ENCODE measurements at regions not wholly inside any gene's neighbourhood (a gene's known extent, or its start where the extent isn't known, plus 50 kb on each side); places are given as distances from the start of the nearest gene placed in this dataset.
A peak's percentile ranks its signal among the peaks of the same experiment; 100 is the strongest.
"Not testable (repeated sequence)": the region's sequence is repeated elsewhere in the genome, so short reads cannot be mapped to it uniquely, and the experiment has no call there.

GRCh38 chr6:43932259-43933147 is 162.5 kb downstream of the VEGFA start:
- H3K9me3 Mint-ChIP-seq = no peaks in the 10 kb centered on the region
- H3K36me3 Mint-ChIP-seq = no peaks in the 10 kb centered on the region
- H3K4me1 Mint-ChIP-seq = peaks cover 4% of the 10 kb centered on the region
- H3K27me3 Mint-ChIP-seq = no peaks in the 10 kb centered on the region
- H3K4me3 Mint-ChIP-seq = no peak overlapping the region
- no peak overlapping the region for H3K27ac Mint-ChIP-seq

- H3K27me3 Mint-ChIP-seq = no peaks in the 10 kb centered on the region
- no peak overlapping the region for H3K27ac Mint-ChIP-seq
- H3K4me3 Mint-ChIP-seq = no peak overlapping the region
- H3K4me1 Mint-ChIP-seq = peaks cover 17% of the 10 kb centered on the region
- H3K36me3 Mint-ChIP-seq = no peaks in the 10 kb centered on the region
- H3K9me3 Mint-ChIP-seq = no peaks in the 10 kb centered on the region
These were observed 161.2 kb downstream of the VEGFA start for GRCh38 chr6:43931201-43931600.

GRCh38 chr6:43930440-43931154 is 160.6 kb downstream of the VEGFA start:
- H3K9me3 Mint-ChIP-seq = no peaks in the 10 kb centered on the region
- peaks cover 17% of the 10 kb centered on the region for H3K4me1 Mint-ChIP-seq
- H3K4me3 Mint-ChIP-seq = no peak overlapping the region
- no peaks in the 10 kb centered on the region for H3K27me3 Mint-ChIP-seq
- H3K27ac Mint-ChIP-seq = no peak overlapping the region
- H3K36me3 Mint-ChIP-seq = no peaks in the 10 kb centered on the region

- no peak overlapping the region for H3K4me3 Mint-ChIP-seq
- H3K36me3 Mint-ChIP-seq = no peaks in the 10 kb centered on the region
- no peaks in the 10 kb centered on the region for H3K27me3 Mint-ChIP-seq
- H3K4me1 Mint-ChIP-seq = peaks cover 19% of the 10 kb centered on the region
- H3K27ac Mint-ChIP-seq = no peak overlapping the region
- no peaks in the 10 kb centered on the region for H3K9me3 Mint-ChIP-seq
These were observed 159.5 kb downstream of the VEGFA start for GRCh38 chr6:43929511-43929910.

GRCh38 chr6:43927532-43928210 is 157.7 kb downstream of the VEGFA start:
- Mint-ChIP-seq H3K36me3 (no peaks in the 10 kb centered on the region), H3K4me1 (peaks cover 36% of the 10 kb centered on the region), H3K27ac (no peak overlapping the region), H3K9me3 (no peaks in the 10 kb centered on the region), H3K27me3 (no peaks in the 10 kb centered on the region), H3K4me3 (no peak overlapping the region)

GRCh38 chr6:43926634-43927531 is 156.9 kb downstream of the VEGFA start:
- Mint-ChIP-seq H3K27me3 (no peaks in the 10 kb centered on the region), H3K4me1 (peaks cover 36% of the 10 kb centered on the region), H3K36me3 (no peaks in the 10 kb centered on the region), H3K4me3 (no peak overlapping the region), H3K27ac (peak overlapping the region; percentile 68), H3K9me3 (no peaks in the 10 kb centered on the region)

- H3K36me3 Mint-ChIP-seq, H3K27me3 Mint-ChIP-seq, H3K27ac Mint-ChIP-seq: not testable (repeated sequence)
These were observed 155.7 kb downstream of the VEGFA start for GRCh38 chr6:43925636-43926139.

GRCh38 chr6:43924222-43924702 is 154.3 kb downstream of the VEGFA start:
- H3K27me3 Mint-ChIP-seq = no peaks in the 10 kb centered on the region
- H3K27ac Mint-ChIP-seq = no peak overlapping the region
- peaks cover 40% of the 10 kb centered on the region for H3K4me1 Mint-ChIP-seq
- no peaks in the 10 kb centered on the region for H3K9me3 Mint-ChIP-seq
- H3K4me3 Mint-ChIP-seq = no peak overlapping the region
- no peaks in the 10 kb centered on the region for H3K36me3 Mint-ChIP-seq

More at GRCh38 chr6:43925636-43926139, 155.7 kb downstream of the VEGFA start:
- H3K4me1 Mint-ChIP-seq = peaks cover 40% of the 10 kb centered on the region
- H3K9me3 Mint-ChIP-seq, H3K4me3 Mint-ChIP-seq: not testable (repeated sequence)

GRCh38 chr6:43923376-43924221 is 153.6 kb downstream of the VEGFA start:
- no peak overlapping the region for H3K4me3 Mint-ChIP-seq
- H3K9me3 Mint-ChIP-seq = no peaks in the 10 kb centered on the region
- H3K27ac Mint-ChIP-seq = no peak overlapping the region
- no peaks in the 10 kb centered on the region for H3K36me3 Mint-ChIP-seq
- H3K27me3 Mint-ChIP-seq = no peaks in the 10 kb centered on the region
- peaks cover 40% of the 10 kb centered on the region for H3K4me1 Mint-ChIP-seq

GRCh38 chr6:43922426-43923375 is 152.7 kb downstream of the VEGFA start:
- Mint-ChIP-seq H3K27me3 (peaks cover 1% of the 10 kb centered on the region), H3K4me3 (no peak overlapping the region), H3K9me3 (no peaks in the 10 kb centered on the region), H3K27ac (no peak overlapping the region), H3K36me3 (no peaks in the 10 kb centered on the region), H3K4me1 (peaks cover 38% of the 10 kb centered on the region)

- H3K36me3 Mint-ChIP-seq = no peaks in the 10 kb centered on the region
- H3K4me3 Mint-ChIP-seq = no peak overlapping the region
- no peaks in the 10 kb centered on the region for H3K9me3 Mint-ChIP-seq
- H3K27ac Mint-ChIP-seq = no peak overlapping the region
- peaks cover 3% of the 10 kb centered on the region for H3K27me3 Mint-ChIP-seq
- H3K4me1 Mint-ChIP-seq = peaks cover 29% of the 10 kb centered on the region
These were observed 151.8 kb downstream of the VEGFA start for GRCh38 chr6:43921548-43922425.

GRCh38 chr6:43921039-43921438 is 151.0 kb downstream of the VEGFA start:
- Mint-ChIP-seq H3K9me3 (no peaks in the 10 kb centered on the region), H3K4me1 (peaks cover 23% of the 10 kb centered on the region), H3K4me3 (no peak overlapping the region)

More at GRCh38 chr6:43921039-43921438, 151.0 kb downstream of the VEGFA start:
- Mint-ChIP-seq H3K27ac (no peak overlapping the region), H3K36me3 (no peaks in the 10 kb centered on the region), H3K27me3 (peaks cover 3% of the 10 kb centered on the region)

Measured in activated naive CD4-positive, alpha-beta T cell treated with anti-CD3 and anti-CD28 coated beads, Interleukin-2, amount 50 U/mL, for 24 hours (primary cell).